Upper lobe of right lung (tissue), 1 donor: ENCODE measurements at regions not wholly inside any gene's neighbourhood (a gene's known extent, or its start where the extent isn't known, plus 50 kb on each side); places are given as distances from the start of the nearest gene placed in this dataset.
A peak's percentile ranks its signal among the peaks of the same experiment; 100 is the strongest.

Experiments
- ATAC-seq: fragments of 200-7000 bp; cut with Tn5 transposase; one replicate; pipeline ENCODE4 v1.9.1; 2020; ENCODE audit warnings: mild to moderate bottlenecking, moderate library complexity
- DNase-seq: peaks from one replicate; pipeline ENCODE4 v3.0.0-alpha.2; 2020
- H3K27ac ChIP-seq: fragments of 200-600 bp; one replicate; pipeline ENCODE4 v1.8.0; 2022
- H3K27me3 ChIP-seq: fragments of 200-600 bp; one replicate; pipeline ENCODE4 v1.8.0; 2022; ENCODE audit warnings: mild to moderate bottlenecking
- H3K36me3 ChIP-seq: fragments of 200-600 bp; one replicate; pipeline ENCODE4 v1.8.0; 2022
- H3K4me1 ChIP-seq: fragments of 200-600 bp; one replicate; pipeline ENCODE4 v1.8.0; 2022
- H3K4me3 ChIP-seq: fragments of 200-600 bp; one replicate; pipeline ENCODE4 v1.8.0; 2022; ENCODE audit warnings: mild to moderate bottlenecking
- H3K9me3 ChIP-seq: fragments of 200-600 bp; one replicate; pipeline ENCODE4 v1.8.0; 2022
- CTCF ChIP-seq: fragments of 200-600 bp; IDR thresholded peaks from one replicate; pipeline ENCODE4 v1.8.0; 2022; ENCODE audit warnings: antibody characterized with exemption
- intact Hi-C: fragments of 100-400 bp; cut with DNase I; formaldehyde crosslinking; loops from one replicate; pipeline ENCODE4 v1.11.0; 2022
- donor health status: DM: no; HTN: yes; CAD: no; lungs with severe emphysema.

DNA sequence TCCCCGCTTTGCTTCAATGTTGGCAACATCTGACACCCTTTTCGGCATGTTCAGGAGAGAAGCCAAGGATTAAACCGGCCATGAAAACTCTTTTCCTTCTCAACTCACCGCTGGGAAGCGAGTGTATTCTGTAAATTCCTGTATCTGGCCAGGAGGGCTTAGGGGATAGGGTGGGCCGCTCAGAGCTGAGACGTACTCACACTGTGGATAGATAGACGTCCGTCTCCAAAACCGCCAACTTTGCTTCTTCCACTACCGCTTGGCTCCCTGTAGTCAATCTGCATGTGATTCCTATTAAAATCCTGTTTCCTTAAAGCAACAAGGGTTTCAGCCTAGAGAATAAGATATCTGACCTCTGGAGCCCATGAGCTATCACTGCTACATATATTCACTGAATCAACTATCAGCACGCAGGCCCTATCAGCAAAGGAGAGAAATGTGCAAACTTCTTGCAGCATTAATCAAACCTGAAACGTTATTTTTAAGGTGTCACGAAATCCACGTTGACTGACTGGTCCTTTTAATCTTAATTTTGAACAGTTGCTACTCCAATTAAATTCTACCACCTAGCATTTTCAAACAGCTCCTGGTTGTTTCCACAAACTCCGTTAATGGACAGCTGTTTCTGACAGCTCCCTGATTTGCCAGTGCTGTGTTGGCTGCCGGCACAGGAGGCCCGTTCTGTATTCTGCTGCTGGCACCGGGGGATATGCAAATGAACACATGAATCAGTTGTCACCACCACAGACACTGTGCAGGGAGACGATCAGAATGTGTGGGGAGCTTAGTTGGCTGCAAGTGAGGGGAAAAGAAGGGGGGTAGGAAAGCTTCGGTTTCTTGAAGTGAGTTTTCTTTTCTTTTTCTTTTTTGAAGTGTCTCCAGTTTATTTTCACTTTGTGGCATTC, 438.9 kb upstream of the ARRDC4 start:
- intact Hi-C loops = no loop called here
- no peaks in the 10 kb centered on the region for H3K27me3 ChIP-seq
- no peak for DNase-seq
- no peak overlapping the region for H3K27ac ChIP-seq
- H3K4me3 ChIP-seq = peak overlapping the region; percentile 8
- no peak for TF ChIP-seq CTCF
- no peaks in the 10 kb centered on the region for H3K9me3 ChIP-seq
- no peaks in the 10 kb centered on the region for H3K36me3 ChIP-seq
- H3K4me1 ChIP-seq = no peaks in the 10 kb centered on the region
- ATAC-seq = no peak

GRCh38 chr15:97522347-97522746, 438.2 kb upstream of the ARRDC4 start:
- Histone ChIP-seq H3K36me3 (no peaks in the 10 kb centered on the region), H3K4me1 (no peaks in the 10 kb centered on the region), H3K27ac (no peak overlapping the region), H3K27me3 (no peaks in the 10 kb centered on the region), H3K4me3 (peak overlapping the region; percentile 8), H3K9me3 (no peaks in the 10 kb centered on the region)
- DNase-seq = no peak
- intact Hi-C loops = no loop called here
- TF ChIP-seq CTCF = no peak
- no peak for ATAC-seq

- DNase-seq = no peak
- Histone ChIP-seq H3K4me3 (no peak overlapping the region), H3K9me3 (no peaks in the 10 kb centered on the region), H3K36me3 (no peaks in the 10 kb centered on the region), H3K4me1 (no peaks in the 10 kb centered on the region), H3K27me3 (no peaks in the 10 kb centered on the region), H3K27ac (no peak overlapping the region)
- no peak for TF ChIP-seq CTCF
- ATAC-seq = no peak
- intact Hi-C loops = no loop called here
Measured at GRCh38 chr15:97525809-97526208, 434.7 kb upstream of the ARRDC4 start.

DNA sequence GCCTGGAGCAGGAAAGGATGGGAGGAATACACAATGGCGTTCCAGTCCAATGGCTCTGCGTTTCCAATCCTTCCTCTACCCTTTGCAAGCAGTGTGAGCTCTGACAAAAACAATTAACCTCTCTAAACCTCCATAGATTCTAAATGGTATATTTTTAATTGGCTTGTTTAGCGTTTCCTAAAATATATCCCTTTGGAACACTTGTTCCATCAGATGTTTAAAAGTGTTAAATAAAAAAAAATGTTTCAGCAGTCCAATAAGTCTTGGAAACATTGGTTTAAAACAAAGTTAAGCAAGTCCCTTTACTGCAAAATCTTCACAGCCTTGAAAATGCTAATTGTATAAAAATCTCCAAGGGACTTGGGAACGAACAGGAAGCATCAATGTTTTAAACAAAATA, 432.3 kb upstream of the ARRDC4 start:
- DNase-seq = no peak
- H3K4me3 ChIP-seq = no peak overlapping the region
- no peak overlapping the region for H3K27ac ChIP-seq
- H3K4me1 ChIP-seq = no peaks in the 10 kb centered on the region
- no peaks in the 10 kb centered on the region for H3K36me3 ChIP-seq
- no peak for TF ChIP-seq CTCF
- intact Hi-C loops = no loop called here
- no peaks in the 10 kb centered on the region for H3K27me3 ChIP-seq
- H3K9me3 ChIP-seq = no peaks in the 10 kb centered on the region
- ATAC-seq = no peak

- H3K27me3 ChIP-seq = no peaks in the 10 kb centered on the region
- peaks cover 5% of the 10 kb centered on the region for H3K9me3 ChIP-seq
- no peaks in the 10 kb centered on the region for H3K4me1 ChIP-seq
- H3K27ac ChIP-seq = no peak overlapping the region
- no peaks in the 10 kb centered on the region for H3K36me3 ChIP-seq
- no peak for ATAC-seq
- no peak for DNase-seq
- TF ChIP-seq CTCF = no peak
- intact Hi-C loops = no loop called here
- no peak overlapping the region for H3K4me3 ChIP-seq
Measured at GRCh38 chr15:97545799-97546198, 414.7 kb upstream of the ARRDC4 start.
